T-helper 1 cell treated with Interleukin-12 subunit alpha and Interleukin-12 subunit beta and Interleukin-4 antibody, amounts not matched to agents 30 μg/mL and 1 μg/mL, for 36 hours (primary cell): ENCODE measurements at regions not wholly inside any gene's neighbourhood (a gene's known extent, or its start where the extent isn't known, plus 50 kb on each side); places are given as distances from the start of the nearest gene placed in this dataset.

ENCODE experiments used
- H3K27ac Mint-ChIP-seq: one replicate; pipeline ENCODE4 v1.8.0; 2021; ENCODE audit warnings: mild to moderate bottlenecking, mixed read lengths
- H3K27me3 Mint-ChIP-seq: one replicate; pipeline ENCODE4 v1.8.0; 2021; ENCODE audit warnings: low read depth, mixed read lengths
- H3K36me3 Mint-ChIP-seq: one replicate; pipeline ENCODE4 v1.8.0; 2021; ENCODE audit warnings: low read depth, mixed read lengths
- H3K4me1 Mint-ChIP-seq: one replicate; pipeline ENCODE4 v1.8.0; 2021; ENCODE audit warnings: low read depth, mixed read lengths
- H3K4me3 Mint-ChIP-seq: one replicate; pipeline ENCODE4 v1.8.0; 2021; ENCODE audit warnings: mild to moderate bottlenecking, moderate library complexity, mixed read lengths
- H3K9me3 Mint-ChIP-seq: one replicate; pipeline ENCODE4 v1.8.0; 2021; ENCODE audit warnings: mixed read lengths

DNA sequence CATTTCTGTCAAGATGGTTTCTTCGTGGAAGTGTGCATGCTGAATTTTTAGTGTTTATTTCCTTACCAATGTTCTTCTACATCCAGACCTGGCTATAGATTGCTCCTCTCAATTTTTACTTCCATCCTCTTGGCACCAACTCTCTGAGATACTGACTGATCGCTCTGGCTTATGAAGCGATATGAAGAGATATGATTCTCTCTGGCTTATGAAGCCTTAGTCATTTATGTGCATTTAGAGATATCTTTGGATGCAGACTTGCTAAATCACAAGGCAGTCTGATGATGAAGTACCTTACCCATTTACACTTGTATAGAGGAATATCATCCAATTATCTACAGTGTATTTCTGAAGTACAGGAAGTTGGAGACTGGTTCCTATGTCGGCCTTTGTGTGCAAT, 295.4 kb upstream of the STXBP5 start:
- Mint-ChIP-seq H3K4me3 (no peak overlapping the region), H3K36me3 (no peaks in the 10 kb centered on the region), H3K27ac (no peak overlapping the region), H3K27me3 (no peaks in the 10 kb centered on the region), H3K4me1 (peaks cover 4% of the 10 kb centered on the region), H3K9me3 (no peaks in the 10 kb centered on the region)

DNA sequence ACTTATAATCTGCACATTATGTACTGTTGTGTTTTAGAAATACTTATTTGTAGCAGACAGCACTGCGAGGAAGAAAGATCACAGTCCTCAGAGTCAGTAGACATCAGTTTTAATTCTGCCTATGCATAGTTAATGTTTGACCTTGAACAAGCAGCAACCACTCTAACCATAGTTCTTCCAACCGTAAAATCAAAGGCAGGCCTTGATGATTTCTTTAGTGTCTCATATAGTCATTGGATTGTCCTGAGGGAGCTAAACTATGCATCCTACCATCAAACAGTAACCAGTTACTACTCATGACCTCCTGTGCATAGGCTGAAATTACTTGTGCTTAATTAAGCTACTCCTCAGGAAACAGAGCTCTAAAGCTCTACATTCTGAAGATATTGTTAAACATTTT, 294.8 kb upstream of the STXBP5 start:
- H3K4me3 Mint-ChIP-seq: no peak overlapping the region
- peaks cover 4% of the 10 kb centered on the region for H3K27me3 Mint-ChIP-seq
- no peak overlapping the region for H3K27ac Mint-ChIP-seq
- H3K9me3 Mint-ChIP-seq: no peaks in the 10 kb centered on the region
- H3K4me1 Mint-ChIP-seq: peaks cover 8% of the 10 kb centered on the region
- H3K36me3 Mint-ChIP-seq: no peaks in the 10 kb centered on the region

DNA sequence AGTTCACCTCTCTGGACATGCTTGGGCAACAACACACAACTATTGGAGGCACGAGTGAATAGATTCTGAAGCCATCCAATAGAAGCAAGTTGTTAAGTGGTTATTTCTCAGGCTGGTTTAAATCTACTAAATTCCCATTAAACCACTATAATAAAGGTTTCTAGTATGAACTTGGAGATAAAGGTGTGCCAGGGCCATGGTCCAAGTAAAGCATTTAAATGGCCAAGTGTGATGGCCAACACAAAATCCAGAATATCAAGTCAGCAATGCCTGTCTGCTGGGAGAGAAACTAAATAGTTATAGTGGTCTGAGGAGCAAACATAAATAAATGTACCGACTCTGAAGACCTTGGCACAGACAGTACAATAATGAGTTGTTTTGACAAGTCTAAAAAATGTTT, 294.3 kb upstream of the STXBP5 start:
- H3K27ac Mint-ChIP-seq: no peak overlapping the region
- H3K36me3 Mint-ChIP-seq: no peaks in the 10 kb centered on the region
- H3K27me3 Mint-ChIP-seq: peaks cover 4% of the 10 kb centered on the region
- no peak overlapping the region for H3K4me3 Mint-ChIP-seq
- H3K4me1 Mint-ChIP-seq: peaks cover 10% of the 10 kb centered on the region
- H3K9me3 Mint-ChIP-seq: no peaks in the 10 kb centered on the region

DNA sequence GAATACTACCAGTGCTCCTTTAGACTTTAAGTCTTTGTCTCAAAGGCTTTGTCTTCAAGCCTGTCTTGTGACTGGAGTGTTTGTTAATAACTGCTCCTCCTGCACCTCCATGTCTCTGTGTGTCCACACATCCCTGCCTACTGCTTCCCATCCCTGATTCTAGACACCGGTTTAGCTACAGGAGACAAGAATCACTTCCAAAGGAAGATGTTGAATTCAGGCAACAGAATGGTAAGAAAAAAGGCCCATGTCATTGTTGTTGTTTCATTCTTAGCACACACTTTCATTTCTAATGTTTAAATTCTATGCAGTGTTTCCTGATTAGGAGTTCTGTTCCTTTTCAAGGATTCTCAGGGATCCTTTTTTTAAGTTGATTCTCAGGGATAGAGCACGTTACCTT, 293.6 kb upstream of the STXBP5 start:
- Mint-ChIP-seq H3K36me3 (no peaks in the 10 kb centered on the region), H3K4me3 (no peak overlapping the region), H3K9me3 (no peaks in the 10 kb centered on the region), H3K27ac (no peak overlapping the region), H3K4me1 (peaks cover 10% of the 10 kb centered on the region), H3K27me3 (peaks cover 4% of the 10 kb centered on the region)

DNA sequence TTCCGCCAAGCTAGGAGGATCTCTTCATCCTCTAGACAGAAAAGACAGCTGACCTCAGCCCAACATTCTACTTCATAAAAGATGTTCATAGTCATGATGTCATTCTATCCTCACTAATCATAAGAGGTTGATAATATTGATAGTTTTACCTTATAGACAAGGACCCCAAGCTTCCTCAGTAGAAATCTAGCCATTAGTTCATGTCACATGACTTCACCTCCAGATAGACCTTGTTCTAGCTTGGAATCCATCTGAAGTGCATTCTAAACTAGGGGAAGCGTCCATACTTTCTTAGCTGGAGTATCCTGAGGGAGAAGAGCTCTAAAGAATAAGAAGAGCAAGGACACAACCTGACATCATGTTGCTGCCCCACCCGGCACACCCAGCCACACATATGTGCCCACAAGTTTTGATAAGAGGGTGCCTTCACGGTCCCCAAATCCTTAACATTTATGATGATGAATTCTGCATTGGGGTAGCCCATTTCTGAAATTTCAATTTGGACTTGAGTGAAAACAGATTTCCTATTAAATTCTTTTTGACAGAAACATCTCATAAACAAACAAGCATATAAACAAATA, 292.5 kb upstream of the STXBP5 start:
- Mint-ChIP-seq H3K27me3 (peaks cover 4% of the 10 kb centered on the region), H3K4me3 (no peak overlapping the region), H3K27ac (no peak overlapping the region), H3K4me1 (peaks cover 10% of the 10 kb centered on the region), H3K9me3 (peaks cover 4% of the 10 kb centered on the region), H3K36me3 (no peaks in the 10 kb centered on the region)

DNA sequence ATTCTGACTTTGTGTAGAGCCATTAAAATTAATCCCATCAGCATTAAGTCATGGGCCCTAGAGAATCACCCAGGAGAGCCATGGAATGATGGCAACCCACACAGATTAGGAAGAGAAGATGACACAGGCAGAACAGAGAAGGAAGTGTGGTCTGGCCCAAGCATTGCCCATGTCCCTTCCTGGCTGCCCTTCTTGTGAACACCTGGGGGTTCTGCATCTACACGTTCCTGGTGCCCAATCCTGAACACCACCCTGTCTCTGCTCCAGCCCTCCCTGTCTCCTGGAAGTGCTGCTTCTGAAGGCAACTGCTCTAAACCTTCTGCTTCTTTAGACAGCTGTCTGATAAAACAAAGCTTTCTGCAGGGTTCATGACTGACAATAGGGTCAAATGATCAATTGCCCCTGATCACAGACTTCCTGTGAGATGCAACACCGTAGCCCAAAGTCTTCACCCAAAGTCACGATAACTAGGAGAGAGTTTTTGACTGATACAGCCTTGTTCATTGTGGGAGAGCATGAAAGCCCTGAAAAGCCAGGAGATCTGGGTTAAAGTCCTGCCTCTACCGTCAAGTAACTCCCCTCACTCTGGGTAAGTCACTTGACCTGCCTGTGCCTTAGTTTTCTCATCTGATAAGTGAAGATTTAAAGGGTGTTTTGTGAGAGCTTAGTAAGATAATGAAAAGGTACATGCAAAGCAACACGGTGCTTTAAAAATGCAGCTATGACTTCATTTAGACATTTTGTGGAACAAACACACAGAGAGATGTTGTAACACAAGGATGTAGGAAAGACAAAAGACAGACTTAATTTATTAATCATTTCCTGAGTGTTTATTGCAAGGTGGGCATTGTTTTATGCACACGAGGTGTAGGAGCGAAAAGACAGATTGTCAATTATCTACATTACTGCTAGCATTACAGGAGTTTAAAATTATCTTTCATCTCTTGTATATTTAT, 291.2 kb upstream of the STXBP5 start:
- Mint-ChIP-seq H3K27ac (no peak overlapping the region), H3K27me3 (peaks cover 4% of the 10 kb centered on the region), H3K36me3 (no peaks in the 10 kb centered on the region), H3K9me3 (peaks cover 4% of the 10 kb centered on the region), H3K4me1 (peaks cover 10% of the 10 kb centered on the region), H3K4me3 (no peak overlapping the region)

DNA sequence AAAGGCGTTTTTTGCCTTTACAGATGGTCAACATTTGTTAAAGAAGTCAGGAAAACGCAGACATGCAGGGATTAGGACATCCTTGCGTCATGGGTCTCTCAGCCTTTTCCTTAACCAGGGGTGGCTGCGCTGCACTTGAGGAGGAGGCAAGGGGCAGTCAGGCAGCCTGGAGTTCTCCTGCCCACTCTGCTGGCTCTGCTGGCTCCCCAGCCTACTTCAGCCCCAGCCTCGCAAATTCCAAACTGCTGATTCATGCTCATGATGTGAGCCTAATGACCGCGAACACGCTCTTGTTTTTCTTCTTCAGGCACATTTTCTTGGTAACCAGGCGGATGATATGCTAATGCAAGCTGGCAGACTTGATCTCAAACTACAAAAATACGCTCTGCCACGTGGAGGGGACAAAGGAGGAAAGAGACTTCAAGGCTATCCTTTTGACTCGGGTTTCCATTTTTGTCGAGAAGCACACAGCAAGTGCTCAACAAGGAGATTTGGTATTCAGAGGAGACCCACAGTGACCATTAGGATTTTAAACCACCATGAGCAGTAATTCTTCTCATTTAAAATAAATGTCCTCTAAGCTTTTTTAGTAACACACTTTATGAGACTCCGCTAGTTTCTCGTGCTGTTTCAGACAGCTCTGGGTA, 290.3 kb upstream of the STXBP5 start:
- no peak overlapping the region for H3K27ac Mint-ChIP-seq
- H3K4me3 Mint-ChIP-seq: peak overlapping the region; percentile 1
- H3K9me3 Mint-ChIP-seq: peaks cover 4% of the 10 kb centered on the region
- H3K36me3 Mint-ChIP-seq: no peaks in the 10 kb centered on the region
- peaks cover 10% of the 10 kb centered on the region for H3K4me1 Mint-ChIP-seq
- H3K27me3 Mint-ChIP-seq: peaks cover 4% of the 10 kb centered on the region

DNA sequence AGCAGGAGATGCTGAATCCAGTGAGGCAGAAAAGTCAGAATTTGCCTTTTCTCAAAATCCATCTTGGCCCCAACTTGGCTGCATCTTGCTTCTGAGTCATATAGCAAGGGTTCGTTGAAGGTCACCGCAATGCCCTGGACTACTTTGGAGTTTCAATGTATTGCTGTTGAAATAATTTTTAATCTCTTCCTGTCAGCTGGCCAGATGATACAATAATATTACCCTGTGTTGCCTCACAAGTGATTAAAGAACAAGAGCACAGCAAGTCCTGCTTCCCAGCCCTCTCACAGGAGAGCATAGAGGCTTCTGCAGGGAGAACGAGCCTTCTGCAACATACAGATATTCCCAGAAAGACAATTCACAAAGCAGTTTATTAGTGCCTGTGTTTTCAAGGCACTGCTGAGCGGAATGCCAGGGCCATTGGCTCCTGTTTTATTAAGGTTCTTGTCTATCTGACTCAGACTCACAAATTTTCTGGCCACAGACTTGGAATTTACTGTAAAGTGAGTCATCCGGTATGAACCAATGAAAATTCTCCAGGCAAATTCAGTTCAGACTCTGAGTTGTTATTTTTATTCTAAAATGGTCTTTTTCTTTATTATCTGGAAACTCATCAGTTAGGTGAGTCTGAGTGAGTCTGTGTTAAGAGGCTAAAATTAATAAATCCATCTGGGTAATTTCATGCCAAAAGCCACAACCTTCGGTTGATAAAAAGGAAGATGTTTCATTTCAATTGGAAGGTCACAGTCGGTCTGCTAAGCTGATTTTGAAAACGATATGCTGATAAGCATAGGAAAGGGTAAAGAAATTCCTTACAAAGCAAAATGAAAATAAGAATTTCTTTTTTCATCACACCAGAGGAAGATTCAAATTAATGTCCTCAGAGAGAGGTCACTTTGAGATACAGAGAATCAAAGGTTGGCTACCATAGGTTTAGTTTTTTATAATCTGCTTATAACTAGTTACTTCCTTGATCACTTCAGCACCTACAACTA, 289.4 kb upstream of the STXBP5 start:
- Mint-ChIP-seq H3K9me3 (peaks cover 4% of the 10 kb centered on the region), H3K27ac (no peak overlapping the region), H3K4me3 (no peak overlapping the region)

DNA sequence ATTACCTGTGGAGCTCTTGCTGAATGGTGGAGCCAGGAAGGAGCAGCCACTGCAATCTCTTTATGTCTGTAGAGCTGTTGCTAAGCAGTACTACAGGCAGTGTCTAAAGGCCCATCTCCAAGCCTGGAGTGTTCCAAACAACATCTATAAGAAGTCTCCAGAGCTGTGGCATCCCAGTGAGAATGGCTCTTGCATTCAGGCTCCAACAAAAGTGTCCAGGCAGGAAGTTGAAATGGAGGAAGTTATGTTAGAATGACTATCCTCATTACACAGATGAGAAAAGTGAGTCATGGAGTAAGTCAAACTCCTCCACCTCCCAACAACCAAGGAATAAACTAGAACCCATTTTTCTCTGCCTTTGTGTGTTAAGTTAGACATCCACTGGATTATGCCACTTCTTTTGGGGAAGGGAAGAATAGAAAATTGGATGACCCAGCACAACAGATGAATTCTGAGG, 288.5 kb upstream of the STXBP5 start:
- H3K4me3 Mint-ChIP-seq: no peak overlapping the region
- no peak overlapping the region for H3K27ac Mint-ChIP-seq
- no peaks in the 10 kb centered on the region for H3K36me3 Mint-ChIP-seq
- H3K9me3 Mint-ChIP-seq: peaks cover 4% of the 10 kb centered on the region
- H3K27me3 Mint-ChIP-seq: peaks cover 4% of the 10 kb centered on the region
- H3K4me1 Mint-ChIP-seq: peaks cover 6% of the 10 kb centered on the region

More for the DNA sequence above, 289.4 kb upstream of the STXBP5 start:
- H3K36me3 Mint-ChIP-seq: no peaks in the 10 kb centered on the region
- H3K27me3 Mint-ChIP-seq: peaks cover 4% of the 10 kb centered on the region
- peaks cover 10% of the 10 kb centered on the region for H3K4me1 Mint-ChIP-seq

DNA sequence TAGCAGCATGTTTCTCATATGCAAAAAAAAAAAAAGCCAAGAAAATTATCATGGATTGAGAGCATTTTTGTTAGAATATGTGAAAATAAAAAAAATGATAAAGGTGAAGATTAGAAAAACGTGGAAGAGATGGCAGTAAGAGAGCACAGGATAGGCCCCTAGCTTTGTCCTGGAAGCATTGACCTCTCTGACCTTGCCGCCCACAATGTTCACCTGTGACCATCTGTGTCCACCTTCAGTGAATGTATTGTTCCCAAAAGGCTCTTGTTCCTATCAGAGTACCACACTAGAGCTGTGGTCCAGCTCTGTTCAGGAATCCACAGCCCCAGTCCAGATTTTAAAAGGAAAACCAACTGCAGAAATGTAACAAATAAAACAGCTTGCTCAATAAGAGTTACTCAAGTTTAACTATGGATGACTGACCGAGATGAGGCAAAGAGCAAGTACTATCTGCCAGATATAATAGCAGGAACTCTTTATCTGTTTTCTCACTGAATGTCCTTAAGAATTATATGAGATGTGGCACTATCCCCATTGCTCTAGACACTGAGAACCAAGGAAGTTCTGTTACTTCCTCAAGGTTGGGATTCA, 287.7 kb upstream of the STXBP5 start:
- H3K36me3 Mint-ChIP-seq: no peaks in the 10 kb centered on the region
- peaks cover 4% of the 10 kb centered on the region for H3K27me3 Mint-ChIP-seq
- H3K9me3 Mint-ChIP-seq: peaks cover 4% of the 10 kb centered on the region
- no peak overlapping the region for H3K27ac Mint-ChIP-seq
- peaks cover 6% of the 10 kb centered on the region for H3K4me1 Mint-ChIP-seq
- H3K4me3 Mint-ChIP-seq: no peak overlapping the region

DNA sequence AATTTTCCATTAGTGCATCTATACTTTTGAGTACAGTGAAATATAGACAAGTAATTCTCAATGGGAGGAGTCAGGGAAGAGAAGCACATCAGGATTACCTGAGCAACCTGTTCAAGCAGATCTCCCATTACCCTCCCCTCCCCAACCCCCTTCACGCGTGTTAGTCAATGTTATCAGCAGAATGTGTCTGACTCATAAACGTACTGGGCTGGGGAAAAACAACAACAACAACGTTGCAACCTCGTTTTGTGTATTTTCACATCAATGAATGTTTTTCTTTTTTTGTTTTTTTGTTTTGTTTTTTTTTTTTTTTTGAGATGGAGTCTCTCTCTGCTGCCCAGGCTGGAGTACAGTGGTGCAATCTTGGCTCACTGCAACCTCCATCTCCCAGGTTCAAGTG, 287.0 kb upstream of the STXBP5 start:
- Mint-ChIP-seq H3K4me3 (no peak overlapping the region), H3K27ac (no peak overlapping the region), H3K9me3 (peaks cover 4% of the 10 kb centered on the region), H3K36me3 (no peaks in the 10 kb centered on the region), H3K4me1 (peaks cover 6% of the 10 kb centered on the region), H3K27me3 (peaks cover 4% of the 10 kb centered on the region)

DNA sequence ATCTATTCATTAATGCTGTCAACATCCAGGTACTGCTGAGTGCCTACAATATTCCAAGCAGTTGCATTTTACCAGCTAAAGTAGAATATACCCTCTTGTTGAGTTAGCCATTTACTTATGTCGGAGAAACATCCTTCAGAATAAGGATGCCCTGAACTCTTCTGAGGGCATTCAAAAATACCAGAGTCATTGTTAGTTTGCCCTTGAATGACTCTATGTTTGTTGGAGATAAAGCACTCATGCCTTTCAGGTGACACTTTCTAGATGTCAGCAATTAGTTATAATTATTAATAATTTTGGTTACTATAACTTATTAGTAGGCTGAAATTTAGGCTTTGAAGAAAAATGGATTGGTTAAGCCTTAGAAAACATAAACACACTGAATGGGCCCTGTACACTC, 286.2 kb upstream of the STXBP5 start:
- H3K27ac Mint-ChIP-seq: no peak overlapping the region
- no peaks in the 10 kb centered on the region for H3K36me3 Mint-ChIP-seq
- H3K4me1 Mint-ChIP-seq: peaks cover 6% of the 10 kb centered on the region
- H3K9me3 Mint-ChIP-seq: peaks cover 4% of the 10 kb centered on the region
- no peak overlapping the region for H3K4me3 Mint-ChIP-seq
- H3K27me3 Mint-ChIP-seq: peaks cover 4% of the 10 kb centered on the region

DNA sequence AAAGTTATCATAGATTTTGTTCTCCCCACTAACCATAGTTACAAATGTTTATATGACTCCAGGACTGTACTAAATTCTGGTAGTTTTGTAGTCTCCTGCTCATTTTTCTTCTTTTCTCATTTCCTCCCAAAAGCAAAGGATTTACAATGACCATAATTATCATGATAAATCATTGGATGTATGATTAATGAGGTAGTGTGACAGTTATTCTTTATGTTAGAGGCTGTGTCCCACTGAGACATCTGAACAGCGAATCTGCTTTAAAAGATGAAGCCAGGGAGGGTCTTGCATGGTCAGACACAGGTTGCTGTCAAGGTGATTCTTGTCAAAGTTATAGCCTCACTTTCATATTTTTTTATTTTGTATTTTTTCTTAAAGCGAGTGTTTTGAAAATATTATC, 285.2 kb upstream of the STXBP5 start:
- Mint-ChIP-seq H3K36me3 (no peaks in the 10 kb centered on the region), H3K4me1 (peaks cover 4% of the 10 kb centered on the region), H3K27me3 (peaks cover 2% of the 10 kb centered on the region), H3K9me3 (peaks cover 4% of the 10 kb centered on the region), H3K27ac (no peak overlapping the region), H3K4me3 (no peak overlapping the region)
